T47D (cell line): ENCODE measurements at regions not wholly inside any gene's neighbourhood (a gene's known extent, or its start where the extent isn't known, plus 50 kb on each side); places are given as distances from the start of the nearest gene placed in this dataset.
A peak's percentile ranks its signal among the peaks of the same experiment; 100 is the strongest.

Experiments
- DNase-seq, 2 experiments: peaks; one replicate each; pipeline versions ENCODE4 v3.0.0 to v3.0.0-alpha.2; 2011 to 2012; ENCODE audit warnings: low read depth in 1 of 2, low spot score in 1 of 2
- JUND ChIP-seq: IDR thresholded peaks from 2 replicates; pipeline ENCODE4 v1.6.1; 2012; ENCODE audit warnings: low read depth
- in situ Hi-C: cut with HindIII; loops from 2 replicates; pipeline ENCODE4 v1.10.0; 2016; ENCODE audit warnings: low sequenced_read_pairs, low pct_unique_long_range_greater_than_20kb

- TF ChIP-seq JUND: no peak
- in situ Hi-C loops: no loop called here
- DNase-seq: no peak
Observed at GRCh38 chr4:36824682-36825081, 419.9 kb upstream of the NWD2 start.

GRCh38 chr4:36835246-36835645 lies 409.3 kb upstream of the NWD2 start:
- no peak for DNase-seq
- no peak for TF ChIP-seq JUND
- in situ Hi-C loops: no loop called here

DNA sequence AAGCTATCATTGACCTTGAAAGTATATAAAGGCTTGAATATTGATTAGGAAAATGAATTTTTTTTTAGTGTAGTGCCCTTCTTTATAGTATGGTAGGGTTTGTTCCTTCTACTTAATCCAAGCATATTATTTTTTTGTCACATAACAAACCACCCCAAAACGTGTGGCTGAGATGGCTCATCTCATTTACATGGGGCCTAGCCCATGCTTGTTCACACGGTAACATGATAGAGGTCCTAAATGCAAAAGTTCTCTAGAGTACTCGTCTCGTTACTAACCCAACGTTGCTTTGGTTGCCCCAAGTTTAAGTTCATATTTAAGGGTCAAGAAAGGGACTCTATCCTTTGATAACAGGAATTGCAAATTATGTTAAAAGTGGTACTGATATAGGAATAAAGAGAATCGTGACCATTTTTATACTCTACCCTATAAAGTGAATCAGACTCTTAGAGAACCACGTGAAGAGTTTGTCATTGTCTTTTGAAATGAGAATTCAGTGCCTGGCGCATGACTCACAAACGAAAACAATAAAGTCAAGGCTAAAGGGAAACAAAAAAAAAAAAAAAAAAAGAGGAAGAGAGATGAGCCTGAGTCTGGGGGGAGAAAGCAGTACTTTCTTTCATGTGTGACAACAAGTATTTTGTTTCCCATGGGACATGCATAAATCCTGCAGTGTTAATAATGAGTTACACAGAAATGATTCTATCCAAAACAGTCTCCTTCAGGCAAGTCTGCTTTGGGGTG lies 402.8 kb upstream of the NWD2 start:
- no peak for TF ChIP-seq JUND
- no peak for DNase-seq
- in situ Hi-C loops: no loop called here

- no peak for DNase-seq
- TF ChIP-seq JUND: no peak
- in situ Hi-C loops: no loop called here
Observed at GRCh38 chr4:36844448-36844847, 400.1 kb upstream of the NWD2 start.

DNA sequence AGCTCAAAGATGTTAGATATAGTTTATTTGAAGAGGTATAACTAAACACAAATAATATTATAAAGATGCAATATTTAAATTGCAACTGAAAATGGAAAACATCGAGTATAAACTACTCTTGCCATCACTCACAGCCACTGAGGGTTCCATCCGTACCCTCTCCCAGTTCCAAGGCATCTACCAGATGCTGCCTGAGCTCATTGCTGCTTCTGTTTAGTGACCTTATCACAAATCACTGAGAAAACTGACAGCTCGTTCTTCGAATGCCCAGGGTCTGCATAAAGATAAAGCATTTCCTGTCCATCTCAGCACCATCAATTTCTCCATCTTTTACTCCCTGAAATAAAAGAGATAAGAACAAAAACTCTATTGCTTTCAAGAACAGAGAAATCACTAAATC lies 391.7 kb upstream of the NWD2 start:
- DNase-seq: no peak
- in situ Hi-C loops: no loop called here
- TF ChIP-seq JUND: no peak

GRCh38 chr4:36854554-36854953 lies 390.0 kb upstream of the NWD2 start:
- no peak for DNase-seq
- TF ChIP-seq JUND: no peak
- in situ Hi-C loops: no loop called here

DNA sequence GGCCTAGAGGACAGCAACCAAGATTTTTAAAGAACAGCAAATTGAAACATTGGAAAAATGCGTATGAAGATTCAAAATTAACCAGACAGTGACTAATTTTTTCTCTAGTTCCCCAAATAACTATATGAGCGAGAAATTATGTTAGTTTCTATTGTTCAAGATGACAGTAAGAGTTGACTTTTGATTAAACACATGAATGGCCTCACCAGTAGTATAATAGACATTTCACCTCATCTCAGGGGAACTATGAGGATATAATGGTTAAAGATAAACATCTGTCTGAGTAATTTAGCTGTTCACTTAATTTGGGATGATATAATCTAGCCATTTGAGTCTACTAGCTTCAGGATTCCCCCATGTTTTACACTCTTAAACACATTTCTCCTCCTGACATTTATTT lies 380.9 kb upstream of the NWD2 start:
- TF ChIP-seq JUND: no peak
- in situ Hi-C loops: no loop called here
- no peak for DNase-seq

DNA sequence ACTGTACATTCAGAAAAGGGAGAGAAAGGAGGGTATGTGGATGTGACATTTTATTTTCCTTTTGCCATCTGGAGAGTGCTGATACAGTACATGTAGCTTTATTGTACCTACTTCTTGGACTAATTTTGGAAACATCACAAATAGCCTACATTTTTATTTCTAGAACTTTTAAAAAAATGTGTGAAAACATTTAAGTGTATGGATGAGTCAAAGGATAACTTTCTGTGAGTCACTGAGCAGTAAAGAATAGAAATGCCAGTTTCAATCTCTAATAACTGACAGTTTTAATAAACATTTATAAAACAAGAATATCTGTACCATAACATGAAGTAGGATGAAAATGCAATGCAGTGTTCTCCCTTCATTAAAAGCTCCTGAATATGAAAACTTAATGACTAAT lies 374.4 kb upstream of the NWD2 start:
- in situ Hi-C loops: no loop called here
- TF ChIP-seq JUND: no peak
- DNase-seq: no peak

GRCh38 chr4:36872679-36873078 lies 371.9 kb upstream of the NWD2 start:
- TF ChIP-seq JUND: no peak
- in situ Hi-C loops: no loop called here
- DNase-seq: no peak

- DNase-seq: no peak
- no peak for TF ChIP-seq JUND
- in situ Hi-C loops: no loop called here
Observed at GRCh38 chr4:36884151-36884550, 360.4 kb upstream of the NWD2 start.

- no peak for DNase-seq
- TF ChIP-seq JUND: no peak
- in situ Hi-C loops: no loop called here
Observed at GRCh38 chr4:36891971-36892370, 352.6 kb upstream of the NWD2 start.

DNA sequence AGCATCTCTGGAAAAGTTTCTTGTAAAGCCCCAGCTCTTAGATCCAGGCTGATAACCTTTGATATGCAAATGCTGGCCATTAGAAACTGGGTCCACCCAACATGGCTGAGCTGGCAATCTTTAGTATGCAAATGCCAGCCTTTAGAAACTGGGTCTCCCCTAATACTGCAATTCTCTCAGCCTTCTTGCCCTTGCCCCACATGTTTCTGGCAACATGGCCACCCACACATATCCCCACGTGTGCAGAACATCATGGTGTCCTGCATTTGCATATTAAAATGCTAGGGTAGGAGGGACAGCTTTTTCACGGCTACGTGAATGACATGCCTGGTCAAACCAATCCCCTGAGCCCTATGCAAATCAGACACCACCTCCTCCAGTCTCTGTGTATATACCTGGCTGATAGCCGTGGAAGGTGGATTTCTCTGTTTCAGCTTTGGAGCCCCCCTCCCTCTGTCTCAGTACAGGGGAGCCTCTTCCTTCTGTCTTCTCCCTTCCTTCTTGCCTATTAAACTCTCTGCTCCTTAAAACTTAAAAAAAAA lies 344.0 kb upstream of the NWD2 start:
- in situ Hi-C loops: no loop called here
- TF ChIP-seq JUND: no peak
- DNase-seq: no peak

- in situ Hi-C loops: no loop called here
- no peak for TF ChIP-seq JUND
Observed at GRCh38 chr4:36904823-36905222, 339.7 kb upstream of the NWD2 start.

DNA sequence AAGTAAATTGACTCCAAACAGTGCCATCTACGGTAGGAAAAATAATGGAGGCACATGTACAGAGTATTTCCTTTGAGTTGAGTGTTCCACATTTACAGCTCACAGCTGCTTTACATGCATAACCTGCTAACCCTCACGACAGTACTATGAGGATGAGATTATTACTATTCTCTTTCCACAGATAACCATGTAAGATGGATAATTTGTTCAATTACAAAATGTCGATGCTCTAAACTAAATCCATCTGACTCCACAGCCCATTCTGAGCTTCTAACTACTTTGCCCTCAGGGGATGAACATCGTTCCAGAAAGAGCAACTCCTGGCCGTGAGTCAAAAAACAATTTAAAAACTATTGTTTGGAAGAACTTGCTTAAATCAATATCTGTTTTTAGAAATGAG lies 330.4 kb upstream of the NWD2 start:
- DNase-seq: peak in 1 of 2 experiments; percentile 1
- in situ Hi-C loops: no loop called here
- no peak for TF ChIP-seq JUND

More at GRCh38 chr4:36904823-36905222, 339.7 kb upstream of the NWD2 start:
- DNase-seq: no peak
